ENCODE measurements at regions not wholly inside any gene's neighbourhood (a gene's known extent, or its start where the extent isn't known, plus 50 kb on each side); places are given as distances from the start of the nearest gene placed in this dataset.

- H3K4me1 Mint-ChIP-seq: peaks cover 12% of the 10 kb centered on the region
- Histone ChIP-seq H3K27me3 (ENCODE audit: control insufficient read depth, insufficient read depth, low read length, poor library complexity, severe bottlenecking) (peaks cover 28% of the 10 kb centered on the region), H3K36me3 (ENCODE audit: control insufficient read depth, insufficient read depth, low read length) (no peaks in the 10 kb centered on the region), H3K27ac (ENCODE audit: low read depth, low read length) (no peak overlapping the region), H3K4me3 (ENCODE audit: low read length) (no peak overlapping the region), H3K9me3 (ENCODE audit: control insufficient read depth, low read length) (no peaks in the 10 kb centered on the region), H3K9ac (ENCODE audit: extremely low read depth, low read length, poor library complexity, severe bottlenecking) (no peak overlapping the region), H3K4me1 (ENCODE audit: control insufficient read depth, insufficient read depth, low read length) (no peaks in the 10 kb centered on the region)
- no peaks in the 10 kb centered on the region for H3K9me3 Mint-ChIP-seq
- no peak for TF ChIP-seq CTCF (conservative IDR thresholded peaks at IDR 0.05)
- H3K4me3 Mint-ChIP-seq: no peak overlapping the region
- no peak for DNase-seq
- peaks cover 19% of the 10 kb centered on the region for H3K27me3 Mint-ChIP-seq (ENCODE audit: insufficient read depth)
- H3K27ac Mint-ChIP-seq: no peak overlapping the region
- no peaks in the 10 kb centered on the region for H3K36me3 Mint-ChIP-seq (ENCODE audit: low read depth)
- WGBS, 2 experiments (ENCODE audit: insufficient coverage in 1 of 2, insufficient read length in 1 of 2): 93 to 95% methylated on average over 4 of the region's 4 CpGs
Measured at GRCh38 chr16:79867425-79867997, 267.0 kb upstream of the MAF start.

GRCh38 chr16:79865918-79866317 lies 265.4 kb upstream of the MAF start:
- Mint-ChIP-seq H3K4me1 (peaks cover 12% of the 10 kb centered on the region), H3K27ac (no peak overlapping the region), H3K9me3 (no peaks in the 10 kb centered on the region), H3K4me3 (no peak overlapping the region), H3K27me3 (ENCODE audit: insufficient read depth) (peaks cover 18% of the 10 kb centered on the region), H3K36me3 (ENCODE audit: low read depth) (no peaks in the 10 kb centered on the region)
- WGBS, 2 experiments (ENCODE audit: insufficient coverage in 1 of 2, insufficient read length in 1 of 2): 95% methylated on average over 5 to 6 of the region's 6 CpGs
- H3K9ac ChIP-seq (ENCODE audit: extremely low read depth, low read length, poor library complexity, severe bottlenecking): no peak overlapping the region
- H3K36me3 ChIP-seq (ENCODE audit: control insufficient read depth, insufficient read depth, low read length): no peaks in the 10 kb centered on the region
- H3K4me1 ChIP-seq (ENCODE audit: control insufficient read depth, insufficient read depth, low read length): no peaks in the 10 kb centered on the region
- no peak for TF ChIP-seq CTCF (conservative IDR thresholded peaks at IDR 0.05)
- H3K27me3 ChIP-seq (ENCODE audit: control insufficient read depth, insufficient read depth, low read length, poor library complexity, severe bottlenecking): peaks cover 21% of the 10 kb centered on the region
- no peak overlapping the region for H3K4me3 ChIP-seq (ENCODE audit: low read length)
- H3K9me3 ChIP-seq (ENCODE audit: control insufficient read depth, low read length): no peaks in the 10 kb centered on the region
- no peak overlapping the region for H3K27ac ChIP-seq (ENCODE audit: low read depth, low read length)
- DNase-seq: no peak

GRCh38 chr16:79864781-79865391 lies 264.3 kb upstream of the MAF start:
- 93 to 100% methylated on average over 6 to 7 of the region's 7 CpGs for WGBS, 2 experiments (ENCODE audit: insufficient coverage in 1 of 2, insufficient read length in 1 of 2)
- Mint-ChIP-seq H3K27ac (no peak overlapping the region), H3K4me3 (no peak overlapping the region), H3K4me1 (peaks cover 12% of the 10 kb centered on the region), H3K9me3 (no peaks in the 10 kb centered on the region), H3K27me3 (ENCODE audit: insufficient read depth) (peaks cover 11% of the 10 kb centered on the region), H3K36me3 (ENCODE audit: low read depth) (no peaks in the 10 kb centered on the region)
- no peak overlapping the region for H3K4me3 ChIP-seq (ENCODE audit: low read length)
- H3K9ac ChIP-seq (ENCODE audit: extremely low read depth, low read length, poor library complexity, severe bottlenecking): no peak overlapping the region
- H3K27ac ChIP-seq (ENCODE audit: low read depth, low read length): no peak overlapping the region
- peaks cover 11% of the 10 kb centered on the region for H3K27me3 ChIP-seq (ENCODE audit: control insufficient read depth, insufficient read depth, low read length, poor library complexity, severe bottlenecking)
- no peaks in the 10 kb centered on the region for H3K9me3 ChIP-seq (ENCODE audit: control insufficient read depth, low read length)
- DNase-seq: no peak
- no peaks in the 10 kb centered on the region for H3K4me1 ChIP-seq (ENCODE audit: control insufficient read depth, insufficient read depth, low read length)
- no peaks in the 10 kb centered on the region for H3K36me3 ChIP-seq (ENCODE audit: control insufficient read depth, insufficient read depth, low read length)
- no peak for TF ChIP-seq CTCF (conservative IDR thresholded peaks at IDR 0.05)
